ENCODE measurements at regions not wholly inside any gene's neighbourhood (a gene's known extent, or its start where the extent isn't known, plus 50 kb on each side); places are given as distances from the start of the nearest gene placed in this dataset.

DNA sequence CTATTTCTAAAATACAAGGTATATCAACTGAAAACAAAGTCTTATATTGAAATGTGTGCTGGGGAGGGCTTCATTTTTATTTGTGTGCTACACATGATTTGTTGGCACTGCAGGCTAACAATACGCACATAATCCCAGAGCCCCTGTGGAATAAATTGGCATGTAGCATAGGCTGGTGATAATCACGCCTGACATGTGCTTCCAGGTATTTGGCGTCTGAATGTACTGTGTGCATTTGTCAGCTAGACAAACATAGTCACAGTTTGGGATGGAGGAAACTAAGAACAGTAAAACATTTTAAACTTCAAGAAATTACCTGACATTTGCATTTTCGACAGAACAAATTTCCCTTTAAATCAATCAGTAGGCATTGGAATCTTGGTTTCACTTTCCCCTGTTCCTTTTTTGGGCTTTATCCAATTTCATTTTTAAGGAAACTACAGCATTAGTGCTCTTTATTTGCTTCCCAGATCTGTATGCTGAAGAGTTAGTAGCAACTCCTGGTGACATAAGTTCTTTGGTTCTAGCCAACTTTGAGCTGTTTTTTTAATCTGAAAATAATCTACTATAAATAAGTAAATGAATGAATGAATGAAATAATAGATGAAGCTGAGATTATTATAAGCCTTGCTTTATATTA, 472.3 kb downstream of the PDHA2 start:
- ATAC-seq (ENCODE audit: low read depth) (no peak), DNase-seq (no peak)
- Histone ChIP-seq H3K36me3 (ENCODE audit: control insufficient read depth, insufficient read depth, low read length) (no peaks in the 10 kb centered on the region), H3K9me1 (ENCODE audit: insufficient read depth, low read length) (no peaks in the 10 kb centered on the region), H3K27ac (ENCODE audit: insufficient read depth, low read length) (no peak overlapping the region), H3K18ac (ENCODE audit: low read depth, low read length) (no peak overlapping the region), H3K4ac (ENCODE audit: low read depth, low read length) (no peak overlapping the region), H3K23ac (ENCODE audit: low read depth, low read length) (no peak overlapping the region), H3K9me3 (ENCODE audit: control insufficient read depth, insufficient read depth, low read length) (peaks cover 8% of the 10 kb centered on the region), H4K5ac (ENCODE audit: low read depth, low read length) (no peak overlapping the region), H4K8ac (ENCODE audit: low read depth in 2 of 2, low read length in 2 of 2) (no peak overlapping the region), H3K27me3 (ENCODE audit: control insufficient read depth, insufficient read depth, low read length) (no peaks in the 10 kb centered on the region), H2BK15ac (ENCODE audit: low read depth, low read length) (no peak overlapping the region), H3K4me3 (ENCODE audit: insufficient read depth, low read depth, low read length) (no peak overlapping the region), H3K4me1 (ENCODE audit: control insufficient read depth, insufficient read depth, low read length) (no peaks in the 10 kb centered on the region), H2BK120ac (ENCODE audit: low read depth, low read length) (no peak overlapping the region), H2BK20ac (ENCODE audit: low read depth, low read length) (no peak overlapping the region), H3K56ac (ENCODE audit: extremely low read depth, insufficient read depth, low read length) (no peak overlapping the region), H2BK5ac (ENCODE audit: low read depth, low read length, poor library complexity, severe bottlenecking) (no peak overlapping the region), H3K79me1 (ENCODE audit: low read depth in 1 of 2, low read length in 2 of 2) (no peaks in the 10 kb centered on the region), H2AFZ (replicated peaks; ENCODE audit: low read length, poor library complexity) (no peak overlapping the region), H3K14ac (replicated peaks; ENCODE audit: low read depth, low read length) (no peak overlapping the region), H2AK5ac (ENCODE audit: low read depth, low read length) (no peak overlapping the region), H3K9ac (ENCODE audit: low read depth, low read length) (no peak overlapping the region), H3K4me2 (ENCODE audit: low read depth, low read length) (no peak overlapping the region), H4K91ac (ENCODE audit: insufficient read depth, low read depth, low read length) (no peak overlapping the region), H4K20me1 (ENCODE audit: insufficient read depth, low read length) (no peaks in the 10 kb centered on the region), H2AK9ac (replicated peaks; ENCODE audit: low read depth, low read length, poor library complexity) (no peak overlapping the region)
- ChIA-PET POLR2A (ENCODE audit: unreplicated experiment) (no interaction called here), CTCF (no interaction called here)
- TF ChIP-seq, protein P1, sequence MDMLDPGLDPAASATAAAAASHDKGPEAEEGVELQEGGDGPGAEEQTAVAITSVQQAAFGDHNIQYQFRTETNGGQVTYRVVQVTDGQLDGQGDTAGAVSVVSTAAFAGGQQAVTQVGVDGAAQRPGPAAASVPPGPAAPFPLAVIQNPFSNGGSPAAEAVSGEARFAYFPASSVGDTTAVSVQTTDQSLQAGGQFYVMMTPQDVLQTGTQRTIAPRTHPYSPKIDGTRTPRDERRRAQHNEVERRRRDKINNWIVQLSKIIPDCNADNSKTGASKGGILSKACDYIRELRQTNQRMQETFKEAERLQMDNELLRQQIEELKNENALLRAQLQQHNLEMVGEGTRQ (IDR thresholded peaks at IDR 0.05; ENCODE audit: low read depth, low read length), result no peak
- TF ChIP-seq MAFK (IDR thresholded peaks at IDR 0.05; ENCODE audit: low read depth, low read length), result no peak
- TF ChIP-seq NFE2L2 (IDR thresholded peaks at IDR 0.05; ENCODE audit: low read depth, low read length), result no peak
- no peak for TF ChIP-seq POLR2A (IDR thresholded peaks at IDR 0.05; ENCODE audit: low read depth, low read length)
- TF ChIP-seq MXI1 (IDR thresholded peaks at IDR 0.05; ENCODE audit: borderline replicate concordance, low read depth, low read length), result no peak
- TF ChIP-seq RCOR1 (IDR thresholded peaks at IDR 0.05; ENCODE audit: insufficient replicate concordance, low read length), result no peak
- TF ChIP-seq CHD1 (IDR thresholded peaks at IDR 0.05; ENCODE audit: low read depth, low read length), result no peak
- no peak for TF ChIP-seq RAD21 (IDR thresholded peaks at IDR 0.05; ENCODE audit: low read length)
- TF ChIP-seq, protein P2, sequence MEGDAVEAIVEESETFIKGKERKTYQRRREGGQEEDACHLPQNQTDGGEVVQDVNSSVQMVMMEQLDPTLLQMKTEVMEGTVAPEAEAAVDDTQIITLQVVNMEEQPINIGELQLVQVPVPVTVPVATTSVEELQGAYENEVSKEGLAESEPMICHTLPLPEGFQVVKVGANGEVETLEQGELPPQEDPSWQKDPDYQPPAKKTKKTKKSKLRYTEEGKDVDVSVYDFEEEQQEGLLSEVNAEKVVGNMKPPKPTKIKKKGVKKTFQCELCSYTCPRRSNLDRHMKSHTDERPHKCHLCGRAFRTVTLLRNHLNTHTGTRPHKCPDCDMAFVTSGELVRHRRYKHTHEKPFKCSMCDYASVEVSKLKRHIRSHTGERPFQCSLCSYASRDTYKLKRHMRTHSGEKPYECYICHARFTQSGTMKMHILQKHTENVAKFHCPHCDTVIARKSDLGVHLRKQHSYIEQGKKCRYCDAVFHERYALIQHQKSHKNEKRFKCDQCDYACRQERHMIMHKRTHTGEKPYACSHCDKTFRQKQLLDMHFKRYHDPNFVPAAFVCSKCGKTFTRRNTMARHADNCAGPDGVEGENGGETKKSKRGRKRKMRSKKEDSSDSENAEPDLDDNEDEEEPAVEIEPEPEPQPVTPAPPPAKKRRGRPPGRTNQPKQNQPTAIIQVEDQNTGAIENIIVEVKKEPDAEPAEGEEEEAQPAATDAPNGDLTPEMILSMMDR (conservative IDR thresholded peaks at IDR 0.05; ENCODE audit: low read depth, low read length), result no peak
- no peak for TF ChIP-seq FOS (IDR thresholded peaks at IDR 0.05; ENCODE audit: low read depth, low read length)
- TF ChIP-seq BHLHE40 (IDR thresholded peaks at IDR 0.05; ENCODE audit: low read depth, low read length), result no peak
- TF ChIP-seq MAZ (IDR thresholded peaks at IDR 0.05; ENCODE audit: borderline replicate concordance, low read depth, low read length), result no peak
- TF ChIP-seq, protein P3, sequence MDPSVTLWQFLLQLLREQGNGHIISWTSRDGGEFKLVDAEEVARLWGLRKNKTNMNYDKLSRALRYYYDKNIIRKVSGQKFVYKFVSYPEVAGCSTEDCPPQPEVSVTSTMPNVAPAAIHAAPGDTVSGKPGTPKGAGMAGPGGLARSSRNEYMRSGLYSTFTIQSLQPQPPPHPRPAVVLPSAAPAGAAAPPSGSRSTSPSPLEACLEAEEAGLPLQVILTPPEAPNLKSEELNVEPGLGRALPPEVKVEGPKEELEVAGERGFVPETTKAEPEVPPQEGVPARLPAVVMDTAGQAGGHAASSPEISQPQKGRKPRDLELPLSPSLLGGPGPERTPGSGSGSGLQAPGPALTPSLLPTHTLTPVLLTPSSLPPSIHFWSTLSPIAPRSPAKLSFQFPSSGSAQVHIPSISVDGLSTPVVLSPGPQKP (IDR thresholded peaks at IDR 0.05; ENCODE audit: borderline replicate concordance, low read depth, low read length), result no peak
- TF ChIP-seq CEBPB (IDR thresholded peaks at IDR 0.05; ENCODE audit: low read depth, low read length), result no peak
- TF ChIP-seq RFX5 (IDR thresholded peaks at IDR 0.05; ENCODE audit: low read depth, low read length), result no peak
- no peak for TF ChIP-seq SMC3 (IDR thresholded peaks at IDR 0.05; ENCODE audit: low read depth, low read length)
- intact Hi-C loops (cut with micrococcal nuclease), result no loop called here
- dilution Hi-C loops (cut with HindIII; ENCODE audit: low sequenced_read_pairs, unreplicated experiment), result no loop called here
- in situ Hi-C loops (cut with MboI; ENCODE audit: low sequenced_read_pairs), result no loop called here
- WGBS, 2 experiments (ENCODE audit: extremely low coverage in 2 of 2, insufficient read length in 1 of 2), result no CpG with 5 or more reads among the region's 4 CpGs
- BruUV-seq (replicated peaks), result no TSS peak
